ENCODE measurements at regions not wholly inside any gene's neighbourhood (a gene's known extent, or its start where the extent isn't known, plus 50 kb on each side); places are given as distances from the start of the nearest gene placed in this dataset.
A peak's percentile ranks its signal among the peaks of the same experiment; 100 is the strongest.

DNA sequence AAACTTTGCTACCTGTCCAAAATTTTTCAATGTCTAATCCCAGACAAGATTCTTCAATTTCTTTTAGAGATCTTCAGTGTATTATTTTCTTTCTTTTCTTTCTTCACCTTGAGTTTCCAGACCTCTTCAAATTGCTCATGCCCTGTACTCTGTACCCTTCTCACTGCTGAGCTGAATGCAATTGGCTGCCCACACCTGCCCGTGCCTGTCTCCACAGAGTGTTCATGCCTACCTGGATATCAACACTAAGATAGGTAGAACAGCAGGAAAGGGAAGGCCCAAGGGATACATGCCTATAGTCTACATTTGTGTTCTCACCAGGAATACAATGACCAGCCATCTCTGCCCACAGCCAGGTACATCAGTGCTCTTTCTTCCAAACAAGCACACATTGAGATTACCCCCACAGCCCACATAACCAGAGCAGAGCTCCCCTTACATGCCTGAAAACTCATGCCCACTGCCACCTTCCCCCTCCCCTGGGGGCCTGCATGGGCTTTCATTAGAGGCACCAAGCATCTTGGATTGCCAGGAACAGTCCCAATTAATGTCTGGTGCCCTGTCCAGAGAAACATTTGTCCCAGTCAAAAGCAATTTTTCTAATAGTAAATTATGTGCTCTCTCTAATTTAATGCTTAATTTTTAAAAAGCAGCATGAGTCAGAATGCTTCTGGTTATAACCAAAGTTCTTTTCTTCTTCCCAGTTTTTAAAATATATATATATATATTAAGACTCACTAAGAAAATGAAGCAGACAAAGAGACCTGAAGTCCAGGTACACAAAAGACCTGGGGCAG is 134.9 kb upstream of the SLC14A2 start:
- TF ChIP-seq, protein P1, sequence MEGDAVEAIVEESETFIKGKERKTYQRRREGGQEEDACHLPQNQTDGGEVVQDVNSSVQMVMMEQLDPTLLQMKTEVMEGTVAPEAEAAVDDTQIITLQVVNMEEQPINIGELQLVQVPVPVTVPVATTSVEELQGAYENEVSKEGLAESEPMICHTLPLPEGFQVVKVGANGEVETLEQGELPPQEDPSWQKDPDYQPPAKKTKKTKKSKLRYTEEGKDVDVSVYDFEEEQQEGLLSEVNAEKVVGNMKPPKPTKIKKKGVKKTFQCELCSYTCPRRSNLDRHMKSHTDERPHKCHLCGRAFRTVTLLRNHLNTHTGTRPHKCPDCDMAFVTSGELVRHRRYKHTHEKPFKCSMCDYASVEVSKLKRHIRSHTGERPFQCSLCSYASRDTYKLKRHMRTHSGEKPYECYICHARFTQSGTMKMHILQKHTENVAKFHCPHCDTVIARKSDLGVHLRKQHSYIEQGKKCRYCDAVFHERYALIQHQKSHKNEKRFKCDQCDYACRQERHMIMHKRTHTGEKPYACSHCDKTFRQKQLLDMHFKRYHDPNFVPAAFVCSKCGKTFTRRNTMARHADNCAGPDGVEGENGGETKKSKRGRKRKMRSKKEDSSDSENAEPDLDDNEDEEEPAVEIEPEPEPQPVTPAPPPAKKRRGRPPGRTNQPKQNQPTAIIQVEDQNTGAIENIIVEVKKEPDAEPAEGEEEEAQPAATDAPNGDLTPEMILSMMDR (conservative IDR thresholded peaks at IDR 0.05; ENCODE audit: low read depth, low read length) = no peak
- no peak for DNase-seq (ENCODE audit: low read depth)
- no peak overlapping the region for H3K4me3 ChIP-seq (ENCODE audit: low read length)

DNA sequence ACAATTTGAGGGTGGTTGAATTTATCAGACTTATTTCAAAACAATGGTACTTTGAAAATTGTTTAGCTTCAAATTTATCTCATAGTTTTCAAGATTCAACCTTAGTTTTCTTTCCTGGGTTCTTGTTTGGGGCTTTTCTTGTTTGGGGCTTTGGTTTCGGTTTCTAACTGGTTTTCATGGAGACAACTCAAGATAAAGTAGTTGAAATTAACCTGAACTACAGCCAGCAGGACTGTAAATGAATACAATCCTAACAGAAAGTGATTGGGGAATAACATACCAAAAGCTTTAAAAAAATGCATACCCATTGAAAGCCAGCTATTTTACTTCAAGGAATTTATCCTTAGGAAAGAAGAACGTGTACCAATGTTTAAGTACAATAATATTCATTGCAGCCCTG is 133.5 kb upstream of the SLC14A2 start:
- no peak overlapping the region for H3K4me3 ChIP-seq (ENCODE audit: low read length)
- DNase-seq (ENCODE audit: low read depth) = no peak
- TF ChIP-seq, protein P1 (conservative IDR thresholded peaks at IDR 0.05; ENCODE audit: low read depth, low read length) = no peak

DNA sequence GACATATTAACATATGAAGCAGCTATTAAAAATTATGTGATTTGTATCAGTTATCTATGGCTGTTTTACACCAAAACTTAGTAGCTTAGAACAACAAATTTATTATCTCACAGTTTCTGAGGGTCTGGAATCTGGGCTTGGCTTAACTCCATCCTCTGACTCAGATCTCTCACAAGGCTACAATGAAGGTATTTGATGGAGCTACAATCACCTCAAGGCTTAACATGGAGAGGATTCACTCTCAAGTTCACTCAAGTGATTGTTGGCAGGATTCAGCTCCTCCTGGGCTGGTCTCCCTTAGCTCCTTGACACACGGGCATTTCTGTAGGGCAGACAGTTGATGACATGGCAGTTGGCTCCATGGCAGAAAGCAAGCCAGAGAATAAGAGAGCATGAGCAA is 133.0 kb upstream of the SLC14A2 start:
- no peak overlapping the region for H3K4me3 ChIP-seq (ENCODE audit: low read length)
- TF ChIP-seq, protein P1 (conservative IDR thresholded peaks at IDR 0.05; ENCODE audit: low read depth, low read length) = no peak
- DNase-seq (ENCODE audit: low read depth) = peak; percentile 7

DNA sequence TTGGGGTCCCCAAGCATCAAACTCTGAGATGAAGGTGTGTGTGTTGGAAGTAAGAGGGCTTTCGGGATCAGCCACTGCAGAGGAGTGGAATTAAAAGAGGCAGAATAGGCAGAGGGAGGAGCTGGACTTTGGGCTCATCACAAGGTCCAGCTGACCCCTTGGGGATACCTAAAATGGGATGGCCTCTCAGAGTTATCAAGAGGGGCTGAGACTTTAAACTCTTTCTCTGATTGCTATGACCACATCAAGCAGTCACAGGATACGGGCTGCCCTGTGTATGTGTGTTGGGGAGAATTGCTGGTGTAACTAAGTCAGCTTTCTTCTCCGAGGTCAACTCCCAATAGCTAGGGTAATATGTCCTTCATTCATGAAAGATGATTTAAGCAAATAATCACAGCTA is 127.7 kb upstream of the SLC14A2 start:
- TF ChIP-seq, protein P1 (conservative IDR thresholded peaks at IDR 0.05; ENCODE audit: low read depth, low read length) = no peak
- no peak for DNase-seq (ENCODE audit: low read depth)

DNA sequence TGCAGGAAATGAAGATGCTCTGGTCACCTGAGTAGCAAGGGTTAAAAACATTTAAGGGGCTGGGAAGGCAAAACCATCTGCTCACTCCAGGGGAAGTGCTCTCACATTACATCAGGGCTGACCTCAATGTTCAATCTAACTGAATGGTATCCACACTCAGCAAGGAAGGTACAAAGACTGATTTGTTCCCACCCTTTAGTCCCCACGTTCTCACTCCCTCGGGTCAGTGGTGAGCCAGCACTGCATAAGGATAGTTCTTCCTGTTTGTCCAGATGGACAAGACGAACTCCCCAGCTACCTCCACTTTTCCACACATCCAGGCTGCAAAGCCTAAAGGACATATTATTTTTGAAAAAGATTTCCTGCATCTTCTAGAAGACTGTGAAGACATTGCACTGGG is 126.6 kb upstream of the SLC14A2 start:
- H3K4me3 ChIP-seq (ENCODE audit: low read length) = no peak overlapping the region
- TF ChIP-seq, protein P1 (conservative IDR thresholded peaks at IDR 0.05; ENCODE audit: low read depth, low read length) = no peak
- no peak for DNase-seq (ENCODE audit: low read depth)

More for the DNA sequence above, 127.7 kb upstream of the SLC14A2 start:
- H3K4me3 ChIP-seq (ENCODE audit: low read length) = no peak overlapping the region

DNA sequence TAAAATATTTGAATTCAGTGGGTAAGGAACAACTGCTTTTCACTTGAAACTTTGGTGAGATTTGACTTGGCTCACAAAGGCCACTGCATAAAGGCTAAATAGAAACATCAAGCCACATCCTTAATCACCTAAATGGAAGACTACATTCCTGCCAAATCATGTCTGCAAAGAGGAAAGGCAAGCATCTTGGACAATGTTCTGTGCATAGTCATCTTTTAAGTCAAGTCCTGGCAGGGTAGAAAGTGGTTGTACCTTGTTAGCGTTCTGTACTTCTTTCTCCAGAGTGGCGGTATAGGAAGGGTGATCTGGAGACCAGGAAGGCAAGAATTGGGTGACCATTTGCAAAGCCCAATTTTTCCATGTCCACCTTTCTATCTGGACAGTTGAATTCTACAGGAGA is 121.4 kb upstream of the SLC14A2 start:
- H3K4me3 ChIP-seq (ENCODE audit: low read length) = no peak overlapping the region
- no peak for DNase-seq (ENCODE audit: low read depth)
- TF ChIP-seq, protein P1 (conservative IDR thresholded peaks at IDR 0.05; ENCODE audit: low read depth, low read length) = no peak

DNA sequence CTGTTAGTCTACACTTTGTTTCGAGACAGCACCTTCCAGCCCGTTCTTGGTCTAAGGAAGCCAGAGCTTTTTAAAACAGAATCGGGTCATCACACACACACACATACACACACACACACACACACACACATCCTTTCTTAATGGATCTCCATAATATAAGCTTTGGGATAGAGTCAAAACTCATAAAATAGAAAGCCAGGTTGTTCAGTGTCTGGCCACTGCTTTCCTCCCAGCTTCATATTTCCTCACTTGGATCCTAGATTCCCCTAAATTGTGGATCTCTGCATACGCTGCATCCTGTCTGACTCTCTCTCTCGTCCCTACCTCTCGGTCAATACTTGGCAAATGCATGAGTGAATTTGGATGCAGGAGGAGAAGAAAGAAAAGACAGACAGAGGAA is 120.5 kb upstream of the SLC14A2 start:
- H3K4me3 ChIP-seq (ENCODE audit: low read length) = no peak overlapping the region
- DNase-seq (ENCODE audit: low read depth) = no peak
- TF ChIP-seq, protein P1 (conservative IDR thresholded peaks at IDR 0.05; ENCODE audit: low read depth, low read length) = no peak
